ENCODE measurements at regions not wholly inside any gene's neighbourhood (a gene's known extent, or its start where the extent isn't known, plus 50 kb on each side); places are given as distances from the start of the nearest gene placed in this dataset.

DNA sequence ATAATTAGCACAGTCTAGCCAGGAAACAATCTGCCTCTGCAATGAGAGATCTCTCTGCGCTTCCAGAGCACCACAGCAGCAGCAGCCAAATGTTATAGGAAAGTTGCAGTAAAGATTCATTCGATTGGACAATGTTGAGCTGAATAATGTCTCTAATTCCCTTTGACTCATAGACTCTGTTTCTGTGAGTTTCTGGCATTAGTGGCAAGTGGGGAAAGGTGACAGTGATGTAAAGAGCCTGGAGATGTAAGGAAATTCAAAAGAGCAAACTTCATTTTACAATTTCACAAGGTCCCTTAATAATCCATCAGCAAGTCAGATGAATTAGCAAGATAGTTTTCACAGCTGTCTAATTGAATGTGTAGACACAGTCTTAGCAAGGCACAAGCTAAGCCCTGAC, 184.4 kb downstream of the VEGFC start:
- DNase-seq = no peak
- Histone ChIP-seq H3K4me3 (no peak overlapping the region), H3K27ac (no peak overlapping the region), H3K27me3 (no peaks in the 10 kb centered on the region), H3K4me1 (no peaks in the 10 kb centered on the region), H3K9me3 (no peaks in the 10 kb centered on the region), H3K36me3 (no peaks in the 10 kb centered on the region)
- TF ChIP-seq, protein P1, sequence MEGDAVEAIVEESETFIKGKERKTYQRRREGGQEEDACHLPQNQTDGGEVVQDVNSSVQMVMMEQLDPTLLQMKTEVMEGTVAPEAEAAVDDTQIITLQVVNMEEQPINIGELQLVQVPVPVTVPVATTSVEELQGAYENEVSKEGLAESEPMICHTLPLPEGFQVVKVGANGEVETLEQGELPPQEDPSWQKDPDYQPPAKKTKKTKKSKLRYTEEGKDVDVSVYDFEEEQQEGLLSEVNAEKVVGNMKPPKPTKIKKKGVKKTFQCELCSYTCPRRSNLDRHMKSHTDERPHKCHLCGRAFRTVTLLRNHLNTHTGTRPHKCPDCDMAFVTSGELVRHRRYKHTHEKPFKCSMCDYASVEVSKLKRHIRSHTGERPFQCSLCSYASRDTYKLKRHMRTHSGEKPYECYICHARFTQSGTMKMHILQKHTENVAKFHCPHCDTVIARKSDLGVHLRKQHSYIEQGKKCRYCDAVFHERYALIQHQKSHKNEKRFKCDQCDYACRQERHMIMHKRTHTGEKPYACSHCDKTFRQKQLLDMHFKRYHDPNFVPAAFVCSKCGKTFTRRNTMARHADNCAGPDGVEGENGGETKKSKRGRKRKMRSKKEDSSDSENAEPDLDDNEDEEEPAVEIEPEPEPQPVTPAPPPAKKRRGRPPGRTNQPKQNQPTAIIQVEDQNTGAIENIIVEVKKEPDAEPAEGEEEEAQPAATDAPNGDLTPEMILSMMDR (IDR thresholded peaks at IDR 0.05) = no peak
- TF ChIP-seq POLR2A (IDR thresholded peaks at IDR 0.05) = no peak

DNA sequence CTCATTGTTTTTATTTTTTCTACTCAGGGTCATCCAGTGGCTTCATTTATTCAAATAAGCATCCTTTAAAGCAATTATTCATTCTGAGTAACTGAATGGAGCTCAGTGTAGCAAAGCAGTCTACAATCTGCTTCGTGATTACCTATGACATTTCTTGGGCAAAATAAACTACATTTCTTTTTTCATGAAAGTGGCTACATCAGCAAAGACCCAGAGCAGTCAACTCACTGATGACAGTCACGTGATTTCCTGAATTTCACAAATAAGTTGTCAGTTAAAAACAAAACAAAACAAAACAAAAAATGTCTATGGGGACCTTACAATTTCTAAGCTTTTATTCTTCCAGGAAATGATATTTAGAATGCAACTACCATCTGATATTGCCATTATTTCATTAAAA, 182.1 kb downstream of the VEGFC start:
- no peak overlapping the region for H3K4me3 ChIP-seq
- DNase-seq = no peak
- no peaks in the 10 kb centered on the region for H3K36me3 ChIP-seq
- no peaks in the 10 kb centered on the region for H3K9me3 ChIP-seq
- no peak overlapping the region for H3K27ac ChIP-seq
- no peaks in the 10 kb centered on the region for H3K4me1 ChIP-seq
- H3K27me3 ChIP-seq = no peaks in the 10 kb centered on the region
- TF ChIP-seq, protein P1 (IDR thresholded peaks at IDR 0.05) = no peak
- TF ChIP-seq POLR2A (IDR thresholded peaks at IDR 0.05) = no peak

DNA sequence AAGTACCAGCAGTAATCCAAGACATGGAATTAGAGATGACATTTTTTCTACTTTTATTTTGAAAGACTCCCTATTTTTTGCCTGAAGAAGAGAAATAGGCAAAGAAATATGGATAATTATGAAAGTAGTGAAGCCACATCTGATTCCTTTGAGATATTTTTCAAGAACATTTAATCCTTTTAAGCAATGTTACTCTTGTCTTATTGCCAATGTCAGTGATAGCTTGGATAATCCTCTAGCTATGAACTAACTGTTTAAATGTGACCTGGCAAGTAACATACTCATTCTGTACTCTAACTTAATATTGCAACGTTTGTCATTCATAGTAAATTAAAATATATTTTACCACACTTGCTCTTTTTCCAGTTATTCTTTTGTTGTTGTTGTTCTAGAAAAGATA, 181.3 kb downstream of the VEGFC start:
- Histone ChIP-seq H3K27me3 (no peaks in the 10 kb centered on the region), H3K9me3 (no peaks in the 10 kb centered on the region), H3K36me3 (no peaks in the 10 kb centered on the region), H3K4me1 (no peaks in the 10 kb centered on the region), H3K27ac (no peak overlapping the region), H3K4me3 (no peak overlapping the region)
- TF ChIP-seq, protein P1 (IDR thresholded peaks at IDR 0.05) = no peak
- no peak for TF ChIP-seq POLR2A (IDR thresholded peaks at IDR 0.05)
- DNase-seq = no peak

DNA sequence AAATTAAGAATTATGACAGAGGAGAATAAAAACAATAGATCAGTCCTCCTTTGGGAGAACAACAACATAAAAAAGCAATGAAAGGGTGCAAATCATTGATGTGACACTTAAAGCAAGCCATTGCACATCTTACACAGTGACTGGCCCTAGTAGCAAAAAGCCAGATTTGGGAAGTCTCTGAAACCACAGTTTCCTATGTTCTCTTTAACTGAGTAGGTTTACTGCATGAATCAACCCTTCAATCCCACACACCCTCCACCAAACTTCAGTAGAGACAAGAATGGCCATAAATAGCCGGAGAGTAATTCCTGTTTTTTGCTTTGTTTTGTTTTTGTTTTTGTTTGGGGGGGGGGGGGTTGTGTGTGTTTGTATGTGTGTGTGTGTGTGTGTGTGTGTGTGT, 180.8 kb downstream of the VEGFC start:
- TF ChIP-seq, protein P1 (IDR thresholded peaks at IDR 0.05) = no peak
- TF ChIP-seq POLR2A (IDR thresholded peaks at IDR 0.05) = no peak
- no peaks in the 10 kb centered on the region for H3K9me3 ChIP-seq
- H3K27me3 ChIP-seq = no peaks in the 10 kb centered on the region

DNA sequence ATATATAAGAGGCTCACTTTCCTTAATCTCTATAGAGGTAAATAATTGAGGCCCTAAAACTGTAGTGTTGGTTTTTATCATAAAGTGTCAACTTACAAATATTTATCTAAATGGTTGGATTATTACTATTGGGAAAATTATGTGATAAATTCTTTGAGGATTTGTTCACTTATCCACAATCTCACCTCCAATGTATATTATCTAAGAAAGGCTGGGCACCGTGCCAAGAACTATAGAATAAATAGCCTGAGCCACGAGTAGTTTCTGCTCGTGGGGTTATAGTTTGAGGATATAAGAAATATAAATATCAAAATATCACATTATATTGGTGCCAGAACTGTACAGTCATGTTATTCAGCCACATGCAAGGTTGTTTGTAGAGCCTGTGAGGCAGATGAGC, 177.9 kb downstream of the VEGFC start:
- no peak overlapping the region for H3K4me3 ChIP-seq
- H3K9me3 ChIP-seq = no peaks in the 10 kb centered on the region
- H3K4me1 ChIP-seq = no peaks in the 10 kb centered on the region
- no peak for DNase-seq
- H3K36me3 ChIP-seq = no peaks in the 10 kb centered on the region
- TF ChIP-seq POLR2A (IDR thresholded peaks at IDR 0.05) = no peak
- TF ChIP-seq, protein P1 (IDR thresholded peaks at IDR 0.05) = no peak
- H3K27me3 ChIP-seq = no peaks in the 10 kb centered on the region
- no peak overlapping the region for H3K27ac ChIP-seq

More for the DNA sequence above, 180.8 kb downstream of the VEGFC start:
- Histone ChIP-seq H3K27ac (no peak overlapping the region), H3K36me3 (no peaks in the 10 kb centered on the region), H3K4me1 (no peaks in the 10 kb centered on the region), H3K4me3 (no peak overlapping the region)
- DNase-seq = no peak

DNA sequence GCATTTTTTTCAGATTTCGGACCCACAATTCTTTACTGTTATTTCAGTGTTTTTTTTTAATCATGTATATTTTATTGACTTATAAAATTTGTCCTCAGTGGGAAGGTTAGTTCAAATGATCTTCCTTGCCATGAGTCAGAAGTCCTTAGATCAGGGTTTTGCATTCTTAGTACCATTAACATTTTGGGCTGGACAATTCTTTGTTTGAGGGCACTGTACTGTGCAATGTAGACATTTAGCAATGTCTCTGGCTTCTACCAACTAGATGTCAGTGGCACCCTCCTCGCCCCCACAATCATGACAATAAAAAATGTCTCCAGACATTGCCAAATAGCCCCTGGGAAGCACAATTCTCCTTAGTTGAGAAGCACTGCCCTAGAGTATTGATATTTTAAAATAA, 176.6 kb downstream of the VEGFC start:
- DNase-seq = no peak
- H3K27me3 ChIP-seq = no peaks in the 10 kb centered on the region
- no peak overlapping the region for H3K4me3 ChIP-seq
- H3K27ac ChIP-seq = no peak overlapping the region
- H3K36me3 ChIP-seq = no peaks in the 10 kb centered on the region
- H3K9me3 ChIP-seq = no peaks in the 10 kb centered on the region
- H3K4me1 ChIP-seq = no peaks in the 10 kb centered on the region
- TF ChIP-seq, protein P1 (IDR thresholded peaks at IDR 0.05) = no peak
- TF ChIP-seq POLR2A (IDR thresholded peaks at IDR 0.05) = no peak
